ENCODE measurements at regions not wholly inside any gene's neighbourhood (a gene's known extent, or its start where the extent isn't known, plus 50 kb on each side); places are given as distances from the start of the nearest gene placed in this dataset.

GRCh38 chr3:177354466-177354865 is 157.2 kb upstream of the TBL1XR1 start:
- Histone ChIP-seq H3K9me2 (ENCODE audit: insufficient read depth, low read length) (no peaks in the 10 kb centered on the region), H3K79me2 (replicated peaks; ENCODE audit: insufficient read depth, low read length) (no peaks in the 10 kb centered on the region), H3K27ac (ENCODE audit: low read length) (no peak overlapping the region), H3F3A (ENCODE audit: insufficient read depth, low read length, poor library complexity, severe bottlenecking) (peaks cover 4% of the 10 kb centered on the region), H4K20me1 (ENCODE audit: insufficient read depth) (no peaks in the 10 kb centered on the region), H2AFZ (ENCODE audit: low read depth, low read length) (no peak overlapping the region), H3K4me3 (ENCODE audit: low read length) (no peak overlapping the region), H3K27me3 (ENCODE audit: insufficient read depth, low read depth, low read length) (no peaks in the 10 kb centered on the region), H3K36me3 (ENCODE audit: insufficient read depth, low read length) (no peaks in the 10 kb centered on the region), H3K9ac (ENCODE audit: low read length) (no peak overlapping the region), H3K4me2 (ENCODE audit: low read length) (no peak overlapping the region), H3K9me3 (ENCODE audit: low read length) (no peaks in the 10 kb centered on the region)
- no peak for TF ChIP-seq SMC3 (conservative IDR thresholded peaks at IDR 0.05; ENCODE audit: poor library complexity)

DNA sequence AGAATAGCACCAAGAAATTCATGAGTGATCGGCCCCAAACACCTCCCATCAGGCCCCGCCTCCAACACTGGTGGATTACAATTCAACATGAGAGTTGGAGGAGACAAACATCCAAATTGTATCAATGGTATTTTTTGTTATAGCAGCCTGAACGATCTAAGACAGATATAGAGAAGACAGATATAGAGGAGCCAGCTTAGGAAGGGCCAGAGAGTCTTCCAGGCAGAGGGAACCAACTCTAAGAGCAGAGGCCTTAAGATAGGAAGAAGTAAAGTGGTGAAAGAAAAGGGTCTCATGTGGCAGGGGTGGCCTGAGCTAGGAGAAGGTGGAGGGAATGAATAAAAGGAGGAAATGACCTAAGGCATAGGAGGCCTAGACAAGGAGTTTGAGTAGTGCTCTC is 158.8 kb upstream of the TBL1XR1 start:
- Histone ChIP-seq H2AFZ (ENCODE audit: low read depth, low read length) (no peak overlapping the region), H3K9ac (ENCODE audit: low read length) (no peak overlapping the region), H3F3A (ENCODE audit: insufficient read depth, low read length, poor library complexity, severe bottlenecking) (peaks cover 4% of the 10 kb centered on the region), H3K9me2 (ENCODE audit: insufficient read depth, low read length) (no peaks in the 10 kb centered on the region), H3K27me3 (ENCODE audit: insufficient read depth, low read depth, low read length) (no peaks in the 10 kb centered on the region), H3K27ac (ENCODE audit: low read length) (no peak overlapping the region), H3K4me3 (ENCODE audit: low read length) (no peak overlapping the region), H4K20me1 (ENCODE audit: insufficient read depth) (no peaks in the 10 kb centered on the region), H3K4me2 (ENCODE audit: low read length) (no peak overlapping the region), H3K79me2 (replicated peaks; ENCODE audit: insufficient read depth, low read length) (no peaks in the 10 kb centered on the region), H3K9me3 (ENCODE audit: low read length) (no peaks in the 10 kb centered on the region), H3K36me3 (ENCODE audit: insufficient read depth, low read length) (no peaks in the 10 kb centered on the region)
- TF ChIP-seq RAD21 (conservative IDR thresholded peaks at IDR 0.05) (no peak), POLR2AphosphoS5 (IDR thresholded peaks at IDR 0.05) (no peak)

DNA sequence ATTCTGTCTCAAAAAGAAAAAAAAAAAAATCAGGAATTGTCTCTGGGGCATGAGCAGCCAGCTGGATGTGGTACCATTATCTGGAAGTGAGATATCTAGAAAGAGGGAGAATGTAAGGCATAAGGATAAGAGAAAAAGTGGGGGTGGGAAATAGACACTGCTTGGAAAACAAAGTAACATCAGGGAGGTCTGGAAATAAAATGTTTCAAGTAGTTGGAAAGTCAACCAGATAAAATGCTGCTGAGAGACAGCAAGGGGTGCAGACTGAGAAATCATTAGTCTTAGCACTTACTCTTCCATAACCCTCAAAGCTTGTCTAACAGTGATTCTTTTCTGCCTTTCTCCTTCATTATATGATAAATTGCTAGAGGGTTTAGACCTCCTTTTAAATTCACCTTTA is 159.7 kb upstream of the TBL1XR1 start:
- Histone ChIP-seq H3F3A (ENCODE audit: insufficient read depth, low read length, poor library complexity, severe bottlenecking) (peaks cover 4% of the 10 kb centered on the region), H2AFZ (ENCODE audit: low read depth, low read length) (no peak overlapping the region), H3K79me2 (replicated peaks; ENCODE audit: insufficient read depth, low read length) (no peaks in the 10 kb centered on the region), H3K9me2 (ENCODE audit: insufficient read depth, low read length) (no peaks in the 10 kb centered on the region), H3K4me2 (ENCODE audit: low read length) (no peak overlapping the region), H3K27me3 (ENCODE audit: insufficient read depth, low read depth, low read length) (no peaks in the 10 kb centered on the region), H3K4me3 (ENCODE audit: low read length) (no peak overlapping the region), H3K27ac (ENCODE audit: low read length) (peak overlapping the region; percentile 47), H4K20me1 (ENCODE audit: insufficient read depth) (no peaks in the 10 kb centered on the region), H3K9me3 (ENCODE audit: low read length) (no peaks in the 10 kb centered on the region), H3K36me3 (ENCODE audit: insufficient read depth, low read length) (no peaks in the 10 kb centered on the region), H3K9ac (ENCODE audit: low read length) (no peak overlapping the region)
- TF ChIP-seq EP300 (conservative IDR thresholded peaks at IDR 0.05; ENCODE audit: poor library complexity, severe bottlenecking) (no peak), POLR2AphosphoS5 (IDR thresholded peaks at IDR 0.05) (no peak), EZH2 (IDR thresholded peaks at IDR 0.05; ENCODE audit: borderline replicate concordance, insufficient read depth, low read length, poor library complexity, severe bottlenecking) (no peak), RAD21 (conservative IDR thresholded peaks at IDR 0.05) (no peak), MXI1 (conservative IDR thresholded peaks at IDR 0.05; ENCODE audit: poor library complexity, severe bottlenecking) (no peak), TAF1 (IDR thresholded peaks at IDR 0.05; ENCODE audit: low read depth) (no peak)
- TF ChIP-seq, protein P1, sequence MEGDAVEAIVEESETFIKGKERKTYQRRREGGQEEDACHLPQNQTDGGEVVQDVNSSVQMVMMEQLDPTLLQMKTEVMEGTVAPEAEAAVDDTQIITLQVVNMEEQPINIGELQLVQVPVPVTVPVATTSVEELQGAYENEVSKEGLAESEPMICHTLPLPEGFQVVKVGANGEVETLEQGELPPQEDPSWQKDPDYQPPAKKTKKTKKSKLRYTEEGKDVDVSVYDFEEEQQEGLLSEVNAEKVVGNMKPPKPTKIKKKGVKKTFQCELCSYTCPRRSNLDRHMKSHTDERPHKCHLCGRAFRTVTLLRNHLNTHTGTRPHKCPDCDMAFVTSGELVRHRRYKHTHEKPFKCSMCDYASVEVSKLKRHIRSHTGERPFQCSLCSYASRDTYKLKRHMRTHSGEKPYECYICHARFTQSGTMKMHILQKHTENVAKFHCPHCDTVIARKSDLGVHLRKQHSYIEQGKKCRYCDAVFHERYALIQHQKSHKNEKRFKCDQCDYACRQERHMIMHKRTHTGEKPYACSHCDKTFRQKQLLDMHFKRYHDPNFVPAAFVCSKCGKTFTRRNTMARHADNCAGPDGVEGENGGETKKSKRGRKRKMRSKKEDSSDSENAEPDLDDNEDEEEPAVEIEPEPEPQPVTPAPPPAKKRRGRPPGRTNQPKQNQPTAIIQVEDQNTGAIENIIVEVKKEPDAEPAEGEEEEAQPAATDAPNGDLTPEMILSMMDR (IDR thresholded peaks at IDR 0.05; ENCODE audit: poor library complexity, severe bottlenecking): no peak

Measured in neural cell (in vitro differentiated cells).